Activated CD8-positive, alpha-beta memory T cell treated with anti-CD3 and anti-CD28 coated beads for 24 hours (primary cell): ENCODE measurements at regions not wholly inside any gene's neighbourhood (a gene's known extent, or its start where the extent isn't known, plus 50 kb on each side); places are given as distances from the start of the nearest gene placed in this dataset.
"Not testable (repeated sequence)": the region's sequence is repeated elsewhere in the genome, so short reads cannot be mapped to it uniquely, and the experiment has no call there.

Experiments
- DNase-seq: peaks from one replicate; pipeline ENCODE4 v3.0.0-alpha.2; 2020

- not testable (repeated sequence) for DNase-seq
These were observed 777.1 kb upstream of the CDH18 start for GRCh38 chr5:20765074-20765473.

GRCh38 chr5:20759459-20759858 lies 771.5 kb upstream of the CDH18 start:
- not testable (repeated sequence) for DNase-seq

GRCh38 chr5:20752179-20752578 lies 764.2 kb upstream of the CDH18 start:
- DNase-seq = not testable (repeated sequence)

- not testable (repeated sequence) for DNase-seq
These were observed 747.7 kb upstream of the CDH18 start for GRCh38 chr5:20735715-20736114.

- not testable (repeated sequence) for DNase-seq
These were observed 744.2 kb upstream of the CDH18 start for GRCh38 chr5:20732223-20732622.

GRCh38 chr5:20721286-20721685 lies 733.3 kb upstream of the CDH18 start:
- not testable (repeated sequence) for DNase-seq

GRCh38 chr5:20711520-20712155 lies 723.6 kb upstream of the CDH18 start:
- DNase-seq = not testable (repeated sequence)

GRCh38 chr5:20707634-20708033 lies 719.6 kb upstream of the CDH18 start:
- DNase-seq = not testable (repeated sequence)

GRCh38 chr5:20694121-20694520 lies 706.1 kb upstream of the CDH18 start:
- no peak for DNase-seq

GRCh38 chr5:20692913-20693312 lies 704.9 kb upstream of the CDH18 start:
- DNase-seq = no peak

GRCh38 chr5:20683241-20683940 lies 695.4 kb upstream of the CDH18 start:
- DNase-seq = no peak

- no peak for DNase-seq
These were observed 692.8 kb upstream of the CDH18 start for GRCh38 chr5:20680718-20681302.

- no peak for DNase-seq
These were observed 690.9 kb upstream of the CDH18 start for GRCh38 chr5:20678814-20679298.

- DNase-seq = no peak
These were observed 690.4 kb upstream of the CDH18 start for GRCh38 chr5:20678386-20678785.

GRCh38 chr5:20660588-20660987 lies 672.6 kb upstream of the CDH18 start:
- DNase-seq = no peak

GRCh38 chr5:20656262-20656661 lies 668.3 kb upstream of the CDH18 start:
- no peak for DNase-seq

GRCh38 chr5:20655211-20655610 lies 667.2 kb upstream of the CDH18 start:
- no peak for DNase-seq

GRCh38 chr5:20654746-20655145 lies 666.7 kb upstream of the CDH18 start:
- DNase-seq = no peak

GRCh38 chr5:20654033-20654432 lies 666.0 kb upstream of the CDH18 start:
- no peak for DNase-seq

- no peak for DNase-seq
These were observed 662.0 kb upstream of the CDH18 start for GRCh38 chr5:20649966-20650365.

GRCh38 chr5:20648981-20649380 lies 661.0 kb upstream of the CDH18 start:
- DNase-seq = no peak

- DNase-seq = no peak
These were observed 648.7 kb upstream of the CDH18 start for GRCh38 chr5:20636686-20637085.

- DNase-seq = no peak
These were observed 631.6 kb upstream of the CDH18 start for GRCh38 chr5:20619591-20619990.

- DNase-seq = no peak
These were observed 630.3 kb upstream of the CDH18 start for GRCh38 chr5:20618340-20618739.
